ENCODE measurements at regions not wholly inside any gene's neighbourhood (a gene's known extent, or its start where the extent isn't known, plus 50 kb on each side); places are given as distances from the start of the nearest gene placed in this dataset.
"Not testable (repeated sequence)": the region's sequence is repeated elsewhere in the genome, so short reads cannot be mapped to it uniquely, and the experiment has no call there.

DNA sequence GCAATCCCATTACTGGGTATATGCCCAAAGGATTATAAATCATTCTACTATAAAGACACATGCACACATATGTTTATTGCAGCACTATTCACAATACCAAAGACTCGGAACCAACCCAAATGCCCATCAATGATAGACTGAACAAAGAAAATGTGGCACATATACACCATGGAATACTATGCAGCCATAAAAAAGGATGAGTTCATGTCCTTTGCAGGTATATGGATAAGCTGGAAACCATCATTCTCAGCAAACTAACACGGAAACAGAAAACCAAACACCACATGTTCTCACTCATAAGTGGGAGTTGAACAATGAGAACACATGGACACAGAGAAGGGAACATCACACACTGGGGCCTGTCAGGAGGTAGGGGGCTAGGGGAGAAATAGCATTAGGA lies 235.7 kb downstream of the PTN start:
- not testable (repeated sequence) for DNase-seq

GRCh38 chr7:137103526-137103925 lies 235.1 kb downstream of the CHRM2 start:
- not testable (repeated sequence) for DNase-seq

DNA sequence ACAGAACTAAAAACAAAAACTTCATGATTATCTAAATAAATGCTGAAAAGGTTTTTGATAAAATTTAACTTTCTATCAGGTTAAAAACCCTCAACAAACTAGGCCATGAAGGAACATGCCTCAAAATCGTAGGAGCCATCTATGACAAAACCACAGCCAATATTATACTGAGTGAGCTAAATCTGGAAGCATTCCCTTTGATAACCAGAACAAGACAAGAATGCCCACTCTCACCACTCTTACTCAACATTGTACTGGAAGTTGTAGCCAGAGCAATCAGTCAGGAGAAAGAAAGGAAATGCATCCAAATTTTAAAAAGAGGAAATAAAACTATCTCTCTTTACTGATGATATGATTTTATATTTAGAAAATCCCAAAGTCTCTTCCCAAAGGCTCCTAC lies 228.7 kb downstream of the CHRM2 start:
- no peak for DNase-seq

DNA sequence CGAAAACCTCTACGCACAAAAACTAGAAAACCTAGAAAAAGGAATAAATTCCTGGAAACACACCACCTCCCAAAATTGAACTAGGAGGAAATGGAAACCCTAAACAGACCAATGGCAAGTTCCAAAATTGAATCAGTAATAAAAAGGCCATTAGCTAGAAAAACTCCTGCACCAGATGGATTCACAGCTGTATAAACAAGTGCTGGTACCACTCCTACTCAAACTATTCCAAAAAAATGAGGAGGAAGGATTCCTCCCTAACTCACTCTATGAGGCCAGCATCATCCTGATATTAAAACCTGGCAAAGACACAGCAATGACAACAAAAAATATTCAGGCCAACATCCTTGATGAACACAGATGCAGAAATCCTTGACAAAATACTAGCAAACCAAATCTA lies 228.2 kb downstream of the CHRM2 start:
- DNase-seq = no peak

DNA sequence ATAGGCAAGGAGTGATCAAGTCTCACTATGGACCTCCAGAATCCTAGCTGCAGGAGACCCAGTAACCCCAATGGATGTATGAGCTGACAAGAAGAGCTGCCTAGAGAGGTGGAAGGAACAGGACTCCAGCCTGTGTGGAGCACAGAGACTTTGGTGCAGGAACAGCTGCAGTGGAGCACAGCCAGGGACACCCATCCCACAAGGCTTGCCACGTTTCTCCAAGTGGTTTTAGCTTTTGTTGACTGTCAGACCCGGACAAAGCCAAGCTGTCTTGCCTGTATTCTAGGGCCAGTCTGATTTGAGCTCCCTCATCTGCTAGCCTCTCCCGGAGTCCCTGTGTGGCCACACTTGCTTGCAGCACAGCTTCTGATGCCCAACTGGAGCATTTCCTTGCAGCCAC lies 224.7 kb downstream of the CHRM2 start:
- no peak for DNase-seq

GRCh38 chr7:137091396-137091795 lies 222.9 kb downstream of the CHRM2 start:
- DNase-seq = no peak

GRCh38 chr7:137086896-137087295 lies 218.4 kb downstream of the CHRM2 start:
- no peak for DNase-seq

GRCh38 chr7:137084607-137085380 lies 216.3 kb downstream of the CHRM2 start:
- DNase-seq = no peak

DNA sequence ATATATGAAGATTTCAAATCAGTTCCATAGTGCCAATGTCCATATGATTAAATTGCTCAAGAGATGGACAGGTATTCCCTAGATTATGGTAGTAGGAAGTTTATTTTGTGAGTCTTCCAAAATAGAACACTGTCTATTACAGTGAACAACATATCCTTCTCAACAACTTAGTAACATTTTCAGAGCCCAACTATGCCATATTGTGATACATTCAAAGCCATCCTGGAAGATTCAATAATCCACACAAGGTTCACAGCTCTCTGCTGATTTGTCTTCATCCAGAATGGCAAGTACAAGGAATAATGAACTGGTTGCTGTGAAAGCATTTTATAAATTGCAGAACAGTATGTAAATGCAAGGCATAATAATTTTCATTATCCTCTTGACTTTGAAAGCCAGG lies 213.9 kb downstream of the CHRM2 start:
- no peak for DNase-seq

GRCh38 chr7:137081321-137082093 lies 213.1 kb downstream of the CHRM2 start:
- no peak for DNase-seq

GRCh38 chr7:137080516-137081203 lies 212.2 kb downstream of the CHRM2 start:
- DNase-seq = no peak

GRCh38 chr7:137078781-137079180 lies 210.3 kb downstream of the CHRM2 start:
- DNase-seq = no peak

DNA sequence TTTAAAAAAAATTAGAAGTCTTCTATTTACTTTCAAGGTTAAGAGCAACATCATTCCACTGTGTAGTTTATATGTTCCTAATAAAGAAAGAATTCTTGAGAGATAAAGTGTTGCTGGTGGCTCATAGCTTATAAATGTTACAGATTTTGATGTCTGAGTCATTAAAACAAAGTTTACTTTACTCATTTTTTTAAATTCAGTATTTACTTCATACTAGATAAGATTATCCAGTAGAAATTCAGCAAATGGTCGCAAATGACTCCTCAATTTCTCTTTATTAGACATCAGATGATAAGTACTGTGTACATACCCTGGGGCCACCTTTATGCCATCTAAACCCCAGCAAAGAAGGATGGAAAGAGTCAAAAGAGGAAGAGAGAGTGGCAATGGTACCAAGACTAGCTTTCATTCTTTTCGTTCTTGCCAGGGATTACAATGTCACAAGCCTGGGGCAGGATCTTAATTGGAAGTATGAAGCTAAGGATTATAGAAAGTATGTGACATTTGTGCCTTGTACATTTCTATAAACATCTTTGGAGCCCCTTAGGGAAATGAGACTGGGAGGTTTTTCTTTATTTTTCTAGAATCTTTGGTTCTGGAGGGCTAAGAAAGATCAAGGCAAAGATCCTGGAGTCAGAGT lies 206.1 kb downstream of the CHRM2 start:
- no peak for DNase-seq

DNA sequence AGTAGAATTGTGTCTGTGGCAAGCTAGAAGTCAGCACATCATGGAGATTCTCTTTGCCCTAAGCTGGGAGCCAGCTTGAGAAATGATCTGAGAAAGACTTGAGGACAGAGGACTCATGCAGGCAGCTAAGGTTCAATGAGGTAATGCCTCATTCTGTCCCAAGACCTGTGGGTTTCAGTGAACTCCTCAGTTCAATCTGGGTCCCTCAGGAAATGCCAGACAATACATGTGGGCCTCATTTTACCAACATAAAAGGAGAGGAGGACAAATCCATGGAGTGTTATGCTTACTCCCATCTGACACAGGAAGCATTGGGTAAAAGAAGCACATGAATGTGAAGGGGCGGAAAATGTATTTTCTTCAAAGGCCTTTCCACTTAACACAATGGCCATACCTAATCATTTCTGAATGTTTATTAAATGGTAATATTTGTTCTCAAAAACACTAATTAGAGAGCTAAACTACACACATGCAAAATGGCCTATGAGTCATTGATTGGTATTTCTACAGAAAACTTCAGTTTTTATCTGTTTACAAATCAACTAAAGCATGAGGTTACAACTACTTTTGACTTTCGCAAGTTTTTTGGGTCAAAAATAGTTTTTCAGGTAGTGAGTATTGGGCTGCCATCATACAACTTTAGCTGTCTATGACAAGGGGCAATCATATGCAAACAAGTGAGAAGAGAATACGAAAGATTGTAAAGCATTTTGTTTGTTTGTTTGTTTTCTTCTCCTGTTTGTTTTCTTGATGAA lies 205.3 kb downstream of the CHRM2 start:
- DNase-seq = no peak
